ENCODE measurements at regions not wholly inside any gene's neighbourhood (a gene's known extent, or its start where the extent isn't known, plus 50 kb on each side); places are given as distances from the start of the nearest gene placed in this dataset.
"Not testable (repeated sequence)": the region's sequence is repeated elsewhere in the genome, so short reads cannot be mapped to it uniquely, and the experiment has no call there.

GRCh38 chr1:78250201-78250600, 204.4 kb downstream of the GIPC2 start:
- no peak for DNase-seq

GRCh38 chr1:78254517-78254916, 208.8 kb downstream of the GIPC2 start:
- DNase-seq: no peak

- no peak for DNase-seq
Measured at GRCh38 chr1:78255383-78255782, 209.6 kb downstream of the GIPC2 start.

GRCh38 chr1:78255846-78256245, 210.1 kb downstream of the GIPC2 start:
- no peak for DNase-seq

- DNase-seq: no peak
Measured at GRCh38 chr1:78263459-78263858, 217.7 kb downstream of the GIPC2 start.

GRCh38 chr1:78263946-78264345, 218.2 kb downstream of the GIPC2 start:
- DNase-seq: no peak

- no peak for DNase-seq
Measured at GRCh38 chr1:78267513-78268218, 221.9 kb downstream of the GIPC2 start.

- no peak for DNase-seq
Measured at GRCh38 chr1:78269591-78269990, 221.2 kb upstream of the PTGFR start.

GRCh38 chr1:78271423-78271822, 219.4 kb upstream of the PTGFR start:
- not testable (repeated sequence) for DNase-seq

GRCh38 chr1:78274814-78275213, 216.0 kb upstream of the PTGFR start:
- DNase-seq: no peak

- DNase-seq: no peak
Measured at GRCh38 chr1:78275456-78275855, 215.3 kb upstream of the PTGFR start.

GRCh38 chr1:78275906-78276685, 214.7 kb upstream of the PTGFR start:
- DNase-seq: no peak

GRCh38 chr1:78277253-78277652, 213.5 kb upstream of the PTGFR start:
- no peak for DNase-seq

- no peak for DNase-seq
Measured at GRCh38 chr1:78279051-78279450, 211.7 kb upstream of the PTGFR start.

GRCh38 chr1:78280626-78281025, 210.1 kb upstream of the PTGFR start:
- DNase-seq: no peak

- no peak for DNase-seq
Measured at GRCh38 chr1:78281580-78281979, 209.2 kb upstream of the PTGFR start.

- DNase-seq: no peak
Measured at GRCh38 chr1:78283691-78284090, 207.1 kb upstream of the PTGFR start.

GRCh38 chr1:78284354-78284753, 206.4 kb upstream of the PTGFR start:
- no peak for DNase-seq

- DNase-seq: no peak
Measured at GRCh38 chr1:78286686-78287085, 204.1 kb upstream of the PTGFR start.

- no peak for DNase-seq
Measured at GRCh38 chr1:78289603-78290002, 201.2 kb upstream of the PTGFR start.

GRCh38 chr1:78291418-78291817, 199.4 kb upstream of the PTGFR start:
- DNase-seq: no peak

- DNase-seq: no peak
Measured at GRCh38 chr1:78291872-78292271, 198.9 kb upstream of the PTGFR start.

GRCh38 chr1:78292361-78292760, 198.4 kb upstream of the PTGFR start:
- no peak for DNase-seq

- DNase-seq: no peak
Measured at GRCh38 chr1:78297836-78298235, 192.9 kb upstream of the PTGFR start.
